ENCODE measurements at regions not wholly inside any gene's neighbourhood (a gene's known extent, or its start where the extent isn't known, plus 50 kb on each side); places are given as distances from the start of the nearest gene placed in this dataset.

DNA sequence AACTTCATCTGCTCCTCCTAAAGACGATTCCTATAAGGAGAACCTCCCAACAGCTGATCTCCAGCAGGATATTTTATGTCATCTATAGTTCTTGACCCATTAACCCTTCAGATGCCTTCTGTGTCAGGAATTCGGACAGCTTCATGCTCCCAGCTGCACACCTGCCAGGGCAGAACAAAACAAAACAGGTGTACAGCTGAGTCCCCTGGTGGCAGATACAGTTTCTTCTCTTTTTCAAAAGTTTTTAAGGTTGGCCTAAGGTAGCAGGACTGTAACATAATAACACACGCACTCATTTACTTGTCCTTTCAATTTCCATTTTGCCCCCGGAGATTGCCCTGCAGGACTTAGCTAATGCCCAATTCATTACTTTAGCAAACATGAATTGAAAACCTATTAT lies 218.3 kb downstream of the S1PR1 start:
- 75% methylated on average over 4 of the region's 4 CpGs for WGBS

DNA sequence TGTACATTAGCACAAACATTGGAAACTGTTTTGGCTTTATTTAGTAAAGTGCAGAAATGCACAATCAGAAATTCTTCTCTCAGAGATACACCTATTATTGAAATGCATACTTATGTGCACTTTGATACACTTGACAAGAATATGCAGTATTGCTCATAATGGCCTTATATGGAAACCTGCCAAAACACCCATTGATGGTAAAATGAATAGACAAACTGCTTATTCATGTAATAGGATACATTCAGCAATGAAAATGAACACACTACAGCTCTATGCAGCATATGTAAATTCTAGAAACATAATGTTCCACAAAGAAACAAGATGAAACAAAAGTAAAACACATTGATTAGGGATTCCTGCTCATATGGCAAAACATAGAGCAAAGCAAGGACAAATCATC lies 223.9 kb downstream of the S1PR1 start:
- no peaks in the 10 kb centered on the region for H3K27me3 ChIP-seq
- H3K4me1 ChIP-seq, result no peaks in the 10 kb centered on the region
- no peaks in the 10 kb centered on the region for H3K36me3 ChIP-seq
- H3K27ac ChIP-seq, result no peak overlapping the region
- H3K9me3 ChIP-seq, result no peaks in the 10 kb centered on the region
- DNase-seq (ENCODE audit: low spot score in 2 of 2), result no peak
- no peak for TF ChIP-seq POLR2A (IDR thresholded peaks at IDR 0.05)
- TF ChIP-seq EP300 (IDR thresholded peaks at IDR 0.05), result no peak
- no peak for TF ChIP-seq POLR2AphosphoS5 (IDR thresholded peaks at IDR 0.05)
- TF ChIP-seq, protein P1, sequence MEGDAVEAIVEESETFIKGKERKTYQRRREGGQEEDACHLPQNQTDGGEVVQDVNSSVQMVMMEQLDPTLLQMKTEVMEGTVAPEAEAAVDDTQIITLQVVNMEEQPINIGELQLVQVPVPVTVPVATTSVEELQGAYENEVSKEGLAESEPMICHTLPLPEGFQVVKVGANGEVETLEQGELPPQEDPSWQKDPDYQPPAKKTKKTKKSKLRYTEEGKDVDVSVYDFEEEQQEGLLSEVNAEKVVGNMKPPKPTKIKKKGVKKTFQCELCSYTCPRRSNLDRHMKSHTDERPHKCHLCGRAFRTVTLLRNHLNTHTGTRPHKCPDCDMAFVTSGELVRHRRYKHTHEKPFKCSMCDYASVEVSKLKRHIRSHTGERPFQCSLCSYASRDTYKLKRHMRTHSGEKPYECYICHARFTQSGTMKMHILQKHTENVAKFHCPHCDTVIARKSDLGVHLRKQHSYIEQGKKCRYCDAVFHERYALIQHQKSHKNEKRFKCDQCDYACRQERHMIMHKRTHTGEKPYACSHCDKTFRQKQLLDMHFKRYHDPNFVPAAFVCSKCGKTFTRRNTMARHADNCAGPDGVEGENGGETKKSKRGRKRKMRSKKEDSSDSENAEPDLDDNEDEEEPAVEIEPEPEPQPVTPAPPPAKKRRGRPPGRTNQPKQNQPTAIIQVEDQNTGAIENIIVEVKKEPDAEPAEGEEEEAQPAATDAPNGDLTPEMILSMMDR (IDR thresholded peaks at IDR 0.05), result no peak
- H3K4me3 ChIP-seq, result no peak overlapping the region

More for the DNA sequence above, 218.3 kb downstream of the S1PR1 start:
- no peak for TF ChIP-seq EP300 (IDR thresholded peaks at IDR 0.05)
- TF ChIP-seq POLR2A (IDR thresholded peaks at IDR 0.05), result no peak
- TF ChIP-seq POLR2AphosphoS5 (IDR thresholded peaks at IDR 0.05), result no peak
- TF ChIP-seq, protein P1 (IDR thresholded peaks at IDR 0.05), result no peak
- Histone ChIP-seq H3K4me1 (no peaks in the 10 kb centered on the region), H3K9me3 (no peaks in the 10 kb centered on the region), H3K27me3 (no peaks in the 10 kb centered on the region), H3K27ac (no peak overlapping the region), H3K4me3 (no peak overlapping the region), H3K36me3 (no peaks in the 10 kb centered on the region)
- DNase-seq (ENCODE audit: low spot score in 2 of 2), result no peak

GRCh38 chr1:101463195-101463594 lies 226.4 kb downstream of the S1PR1 start:
- no peak overlapping the region for H3K4me3 ChIP-seq
- H3K9me3 ChIP-seq, result no peaks in the 10 kb centered on the region
- H3K36me3 ChIP-seq, result no peaks in the 10 kb centered on the region
- H3K27me3 ChIP-seq, result no peaks in the 10 kb centered on the region
- WGBS, result 41% methylated on average over 1 of the region's 1 CpG
- H3K27ac ChIP-seq, result no peak overlapping the region
- no peaks in the 10 kb centered on the region for H3K4me1 ChIP-seq
- no peak for DNase-seq (ENCODE audit: low spot score in 2 of 2)
- TF ChIP-seq EP300 (IDR thresholded peaks at IDR 0.05) (no peak), POLR2AphosphoS5 (IDR thresholded peaks at IDR 0.05) (no peak), POLR2A (IDR thresholded peaks at IDR 0.05) (no peak)
- TF ChIP-seq, protein P1 (IDR thresholded peaks at IDR 0.05), result no peak

DNA sequence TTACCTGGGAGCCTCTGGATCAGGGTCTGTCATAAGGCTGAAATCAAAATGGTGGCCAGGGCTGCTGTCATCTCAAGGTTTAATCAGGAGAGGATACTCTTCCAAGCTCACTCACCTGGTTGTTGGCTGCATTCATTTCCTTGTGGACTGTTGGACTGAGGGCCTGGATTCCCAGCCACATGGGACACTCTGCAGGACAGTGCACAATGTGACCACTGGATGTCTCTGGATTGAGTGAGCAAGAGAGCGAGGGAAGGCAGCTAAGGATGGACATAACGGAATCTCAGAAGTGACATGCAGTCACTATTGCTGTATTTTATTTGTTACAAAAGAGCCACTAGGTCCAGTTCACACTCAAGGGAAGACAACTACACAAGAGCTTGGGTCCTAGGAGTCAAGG lies 229.1 kb downstream of the S1PR1 start:
- Histone ChIP-seq H3K27me3 (no peaks in the 10 kb centered on the region), H3K4me1 (no peaks in the 10 kb centered on the region), H3K4me3 (no peak overlapping the region), H3K36me3 (no peaks in the 10 kb centered on the region), H3K9me3 (no peaks in the 10 kb centered on the region), H3K27ac (no peak overlapping the region)
- DNase-seq (ENCODE audit: low spot score in 2 of 2), result no peak
- TF ChIP-seq EP300 (IDR thresholded peaks at IDR 0.05), result no peak
- TF ChIP-seq POLR2A (IDR thresholded peaks at IDR 0.05), result no peak
- TF ChIP-seq, protein P1 (IDR thresholded peaks at IDR 0.05), result no peak
- no peak for TF ChIP-seq POLR2AphosphoS5 (IDR thresholded peaks at IDR 0.05)
- 94% methylated on average over 2 of the region's 2 CpGs for WGBS

DNA sequence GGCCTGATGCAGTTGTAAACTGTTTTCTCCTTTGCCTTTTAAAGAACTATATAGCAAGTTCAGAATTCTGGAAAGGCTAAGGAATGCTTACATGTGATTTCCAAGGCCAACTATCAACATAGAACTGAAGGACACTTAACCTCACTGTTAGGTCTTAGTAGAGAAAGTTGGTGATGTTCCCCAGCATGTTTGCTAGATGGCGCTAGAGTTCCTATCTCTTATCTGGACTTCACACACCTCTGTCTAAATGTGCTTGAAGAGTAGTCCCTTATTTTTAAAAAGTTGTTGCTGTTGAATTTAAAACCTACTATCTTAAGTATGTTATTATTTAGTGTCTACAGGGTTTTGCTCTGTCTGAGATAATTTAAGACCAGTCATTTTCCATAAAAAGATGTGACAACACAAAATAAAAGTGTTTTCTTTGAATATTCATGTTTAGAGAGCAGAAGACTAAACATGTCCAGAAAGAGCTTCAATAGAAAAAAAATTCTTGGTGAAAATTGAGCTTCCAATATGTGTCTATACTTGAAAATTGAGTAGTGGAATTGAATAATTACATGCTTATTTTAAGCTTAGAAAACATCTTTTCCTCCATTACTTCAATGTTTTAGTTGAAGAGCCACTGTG lies 237.3 kb downstream of the S1PR1 start:
- no peak for DNase-seq (ENCODE audit: low spot score in 2 of 2)
- no peaks in the 10 kb centered on the region for H3K4me1 ChIP-seq
- no peaks in the 10 kb centered on the region for H3K27me3 ChIP-seq
- no peak overlapping the region for H3K4me3 ChIP-seq
- no peaks in the 10 kb centered on the region for H3K36me3 ChIP-seq
- TF ChIP-seq, protein P1 (IDR thresholded peaks at IDR 0.05), result no peak
- TF ChIP-seq EP300 (IDR thresholded peaks at IDR 0.05), result no peak
- TF ChIP-seq POLR2AphosphoS5 (IDR thresholded peaks at IDR 0.05), result no peak
- no peak for TF ChIP-seq POLR2A (IDR thresholded peaks at IDR 0.05)
- H3K9me3 ChIP-seq, result no peaks in the 10 kb centered on the region
- WGBS, result 9% methylated on average over 1 of the region's 1 CpG
- no peak overlapping the region for H3K27ac ChIP-seq

Data from suprapubic skin (tissue), 4 donors.